ENCODE measurements at regions not wholly inside any gene's neighbourhood (a gene's known extent, or its start where the extent isn't known, plus 50 kb on each side); places are given as distances from the start of the nearest gene placed in this dataset.

DNA sequence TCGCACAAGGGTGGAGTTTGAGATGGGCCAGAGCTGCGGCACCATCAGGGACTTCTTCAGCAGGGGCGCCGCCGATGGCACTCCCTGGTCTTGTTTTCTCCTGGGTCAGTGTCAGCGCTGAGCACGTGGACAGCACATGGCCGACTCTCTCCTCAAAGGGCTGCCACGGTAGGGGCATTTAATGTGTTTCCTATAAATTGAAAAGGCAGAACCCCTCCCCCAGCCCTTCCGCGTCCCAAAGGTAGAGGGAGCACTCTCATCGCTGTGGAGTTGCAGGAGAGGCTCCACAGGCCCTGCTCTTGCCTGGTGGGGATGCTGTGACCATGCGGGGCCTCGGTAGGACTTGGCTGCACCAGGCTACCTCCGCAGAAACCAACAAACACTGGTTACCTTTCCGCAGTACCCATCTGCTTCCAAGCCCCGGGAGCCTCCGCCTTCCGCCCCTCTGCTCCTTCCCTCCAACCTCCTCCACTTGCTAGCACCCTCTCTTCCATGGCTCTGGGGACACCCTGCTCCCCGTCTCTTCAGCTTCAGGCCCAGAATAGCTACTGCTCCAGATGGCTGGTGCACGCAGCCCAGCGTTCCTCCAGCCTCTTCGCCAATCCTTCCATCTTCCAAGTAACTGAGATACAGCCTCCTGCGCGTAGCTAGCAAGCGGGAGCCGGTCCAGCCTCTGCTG is 166.3 kb upstream of the ADCY1 start:
- intact Hi-C loops (cut with micrococcal nuclease) (no loop called here), dilution Hi-C loops (cut with HindIII; ENCODE audit: low sequenced_read_pairs, unreplicated experiment) (no loop called here), in situ Hi-C loops (cut with MboI; ENCODE audit: low sequenced_read_pairs) (no loop called here)
- no peaks in the 10 kb centered on the region for H3K4me1 ChIP-seq (ENCODE audit: control insufficient read depth, insufficient read depth, low read length)
- TF ChIP-seq SMC3 (IDR thresholded peaks at IDR 0.05; ENCODE audit: low read depth, low read length) (no peak), MAFK (IDR thresholded peaks at IDR 0.05; ENCODE audit: low read depth, low read length) (no peak), NFE2L2 (IDR thresholded peaks at IDR 0.05; ENCODE audit: low read depth, low read length) (no peak), MXI1 (IDR thresholded peaks at IDR 0.05; ENCODE audit: borderline replicate concordance, low read depth, low read length) (no peak), FOS (IDR thresholded peaks at IDR 0.05; ENCODE audit: low read depth, low read length) (no peak), RFX5 (IDR thresholded peaks at IDR 0.05; ENCODE audit: low read depth, low read length) (no peak), CEBPB (IDR thresholded peaks at IDR 0.05; ENCODE audit: low read depth, low read length) (no peak), RCOR1 (IDR thresholded peaks at IDR 0.05; ENCODE audit: insufficient replicate concordance, low read length) (no peak), POLR2A (IDR thresholded peaks at IDR 0.05; ENCODE audit: low read depth, low read length) (no peak), CHD1 (IDR thresholded peaks at IDR 0.05; ENCODE audit: low read depth, low read length) (no peak), BHLHE40 (IDR thresholded peaks at IDR 0.05; ENCODE audit: low read depth, low read length) (no peak), USF2 (IDR thresholded peaks at IDR 0.05; ENCODE audit: low read depth, low read length) (no peak), MAZ (IDR thresholded peaks at IDR 0.05; ENCODE audit: borderline replicate concordance, low read depth, low read length) (no peak), RAD21 (IDR thresholded peaks at IDR 0.05; ENCODE audit: low read length) (no peak)
- TF ChIP-seq, protein P1, sequence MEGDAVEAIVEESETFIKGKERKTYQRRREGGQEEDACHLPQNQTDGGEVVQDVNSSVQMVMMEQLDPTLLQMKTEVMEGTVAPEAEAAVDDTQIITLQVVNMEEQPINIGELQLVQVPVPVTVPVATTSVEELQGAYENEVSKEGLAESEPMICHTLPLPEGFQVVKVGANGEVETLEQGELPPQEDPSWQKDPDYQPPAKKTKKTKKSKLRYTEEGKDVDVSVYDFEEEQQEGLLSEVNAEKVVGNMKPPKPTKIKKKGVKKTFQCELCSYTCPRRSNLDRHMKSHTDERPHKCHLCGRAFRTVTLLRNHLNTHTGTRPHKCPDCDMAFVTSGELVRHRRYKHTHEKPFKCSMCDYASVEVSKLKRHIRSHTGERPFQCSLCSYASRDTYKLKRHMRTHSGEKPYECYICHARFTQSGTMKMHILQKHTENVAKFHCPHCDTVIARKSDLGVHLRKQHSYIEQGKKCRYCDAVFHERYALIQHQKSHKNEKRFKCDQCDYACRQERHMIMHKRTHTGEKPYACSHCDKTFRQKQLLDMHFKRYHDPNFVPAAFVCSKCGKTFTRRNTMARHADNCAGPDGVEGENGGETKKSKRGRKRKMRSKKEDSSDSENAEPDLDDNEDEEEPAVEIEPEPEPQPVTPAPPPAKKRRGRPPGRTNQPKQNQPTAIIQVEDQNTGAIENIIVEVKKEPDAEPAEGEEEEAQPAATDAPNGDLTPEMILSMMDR (conservative IDR thresholded peaks at IDR 0.05; ENCODE audit: low read depth, low read length) = no peak
- TF ChIP-seq, protein P2, sequence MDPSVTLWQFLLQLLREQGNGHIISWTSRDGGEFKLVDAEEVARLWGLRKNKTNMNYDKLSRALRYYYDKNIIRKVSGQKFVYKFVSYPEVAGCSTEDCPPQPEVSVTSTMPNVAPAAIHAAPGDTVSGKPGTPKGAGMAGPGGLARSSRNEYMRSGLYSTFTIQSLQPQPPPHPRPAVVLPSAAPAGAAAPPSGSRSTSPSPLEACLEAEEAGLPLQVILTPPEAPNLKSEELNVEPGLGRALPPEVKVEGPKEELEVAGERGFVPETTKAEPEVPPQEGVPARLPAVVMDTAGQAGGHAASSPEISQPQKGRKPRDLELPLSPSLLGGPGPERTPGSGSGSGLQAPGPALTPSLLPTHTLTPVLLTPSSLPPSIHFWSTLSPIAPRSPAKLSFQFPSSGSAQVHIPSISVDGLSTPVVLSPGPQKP (IDR thresholded peaks at IDR 0.05; ENCODE audit: borderline replicate concordance, low read depth, low read length) = no peak
- H3K56ac ChIP-seq (ENCODE audit: extremely low read depth, insufficient read depth, low read length) = no peak overlapping the region
- no peaks in the 10 kb centered on the region for H3K9me3 ChIP-seq (ENCODE audit: control insufficient read depth, insufficient read depth, low read length)
- no peaks in the 10 kb centered on the region for H3K36me3 ChIP-seq (ENCODE audit: control insufficient read depth, insufficient read depth, low read length)
- no peaks in the 10 kb centered on the region for H4K20me1 ChIP-seq (ENCODE audit: insufficient read depth, low read length)
- H3K9me1 ChIP-seq (ENCODE audit: insufficient read depth, low read length) = no peaks in the 10 kb centered on the region
- ChIA-PET POLR2A (ENCODE audit: unreplicated experiment) (no interaction called here), CTCF (no interaction called here)
- H3K18ac ChIP-seq (ENCODE audit: low read depth, low read length) = no peak overlapping the region
- no peaks in the 10 kb centered on the region for H3K79me1 ChIP-seq (ENCODE audit: low read depth in 1 of 2, low read length in 2 of 2)
- no peak overlapping the region for H2AFZ ChIP-seq (replicated peaks; ENCODE audit: low read length, poor library complexity)
- H3K4ac ChIP-seq (ENCODE audit: low read depth, low read length) = no peak overlapping the region
- no TSS peak for BruUV-seq (replicated peaks)
- no peak for ATAC-seq (ENCODE audit: low read depth)
- WGBS, 2 experiments (ENCODE audit: extremely low coverage in 2 of 2, insufficient read length in 1 of 2) = 74% methylated on average over 12 of the region's 27 CpGs; no CpG with 5 or more reads in 1 of the 2 experiments
- no peak overlapping the region for H3K4me2 ChIP-seq (ENCODE audit: low read depth, low read length)
- H2BK120ac ChIP-seq (ENCODE audit: low read depth, low read length) = no peak overlapping the region
- no peak overlapping the region for H4K5ac ChIP-seq (ENCODE audit: low read depth, low read length)
- no peak overlapping the region for H3K14ac ChIP-seq (replicated peaks; ENCODE audit: low read depth, low read length)
- no peaks in the 10 kb centered on the region for H3K27me3 ChIP-seq (ENCODE audit: control insufficient read depth, insufficient read depth, low read length)
- H3K9ac ChIP-seq (ENCODE audit: low read depth, low read length) = no peak overlapping the region
- no peak overlapping the region for H3K23ac ChIP-seq (ENCODE audit: low read depth, low read length)
- H2BK20ac ChIP-seq (ENCODE audit: low read depth, low read length) = no peak overlapping the region
- H3K4me3 ChIP-seq (ENCODE audit: insufficient read depth, low read depth, low read length) = no peak overlapping the region
- H2BK15ac ChIP-seq (ENCODE audit: low read depth, low read length) = no peak overlapping the region
- no peak overlapping the region for H4K91ac ChIP-seq (ENCODE audit: insufficient read depth, low read depth, low read length)
- no peak overlapping the region for H2AK9ac ChIP-seq (replicated peaks; ENCODE audit: low read depth, low read length, poor library complexity)
- no peak overlapping the region for H4K8ac ChIP-seq (ENCODE audit: low read depth in 2 of 2, low read length in 2 of 2)
- DNase-seq = no peak
- no peak overlapping the region for H3K27ac ChIP-seq (ENCODE audit: insufficient read depth, low read length)
- H2BK5ac ChIP-seq (ENCODE audit: low read depth, low read length, poor library complexity, severe bottlenecking) = no peak overlapping the region
- H2AK5ac ChIP-seq (ENCODE audit: low read depth, low read length) = no peak overlapping the region
